Activated naive CD4-positive, alpha-beta T cell treated with anti-CD3 and anti-CD28 coated beads, Interleukin-2, amount 10 ng/mL, durations not matched to agents 7 days and 5 days (primary cell): ENCODE measurements at regions not wholly inside any gene's neighbourhood (a gene's known extent, or its start where the extent isn't known, plus 50 kb on each side); places are given as distances from the start of the nearest gene placed in this dataset.
"Not testable (repeated sequence)": the region's sequence is repeated elsewhere in the genome, so short reads cannot be mapped to it uniquely, and the experiment has no call there.

Source experiments
- CTCF ChIA-PET: fragments of 350-600 bp; sonication (Branson Sonifier 250); formaldehyde crosslinking; loops from one replicate; lab custom pipeline; 2021; ENCODE audit warnings: antibody characterized with exemption; lab: Charles Lee
- DNase-seq: peaks from one replicate; pipeline ENCODE4 v3.0.0-alpha.2; 2020
- H3K27ac Mint-ChIP-seq: one replicate; pipeline ENCODE4 v1.8.0; 2021; ENCODE audit warnings: mild to moderate bottlenecking, moderate library complexity, mixed read lengths
- H3K27me3 Mint-ChIP-seq: one replicate; pipeline ENCODE4 v1.8.0; 2021; ENCODE audit warnings: mild to moderate bottlenecking, mixed read lengths
- H3K36me3 Mint-ChIP-seq: one replicate; pipeline ENCODE4 v1.8.0; 2021; ENCODE audit warnings: mixed read lengths
- H3K4me1 Mint-ChIP-seq: one replicate; pipeline ENCODE4 v1.8.0; 2021; ENCODE audit warnings: mixed read lengths
- H3K4me3 Mint-ChIP-seq: one replicate; pipeline ENCODE4 v1.8.0; 2021; ENCODE audit warnings: mild to moderate bottlenecking, moderate library complexity, mixed read lengths
- H3K9me3 Mint-ChIP-seq: one replicate; pipeline ENCODE4 v1.8.0; 2021; ENCODE audit warnings: mixed read lengths

GRCh38 chr17:26881195-26881594, 412.7 kb upstream of the WSB1 start:
- not testable (repeated sequence) for H3K27ac Mint-ChIP-seq

GRCh38 chr17:26882097-26882761, 411.7 kb upstream of the WSB1 start:
- H3K36me3 Mint-ChIP-seq, H3K4me1 Mint-ChIP-seq, CTCF ChIA-PET, H3K27me3 Mint-ChIP-seq, H3K4me3 Mint-ChIP-seq, DNase-seq, H3K9me3 Mint-ChIP-seq, H3K27ac Mint-ChIP-seq: not testable (repeated sequence)

More at GRCh38 chr17:26881195-26881594, 412.7 kb upstream of the WSB1 start:
- H3K9me3 Mint-ChIP-seq, H3K27me3 Mint-ChIP-seq, H3K4me1 Mint-ChIP-seq, CTCF ChIA-PET, DNase-seq, H3K4me3 Mint-ChIP-seq, H3K36me3 Mint-ChIP-seq: not testable (repeated sequence)

GRCh38 chr17:26883878-26884740, 409.8 kb upstream of the WSB1 start:
- H3K27me3 Mint-ChIP-seq, H3K4me3 Mint-ChIP-seq, H3K9me3 Mint-ChIP-seq, H3K27ac Mint-ChIP-seq, H3K4me1 Mint-ChIP-seq, CTCF ChIA-PET, DNase-seq, H3K36me3 Mint-ChIP-seq: not testable (repeated sequence)

- CTCF ChIA-PET, H3K27me3 Mint-ChIP-seq, H3K27ac Mint-ChIP-seq, H3K4me1 Mint-ChIP-seq, DNase-seq, H3K36me3 Mint-ChIP-seq, H3K9me3 Mint-ChIP-seq, H3K4me3 Mint-ChIP-seq: not testable (repeated sequence)
Observed at GRCh38 chr17:26884741-26885059, 409.2 kb upstream of the WSB1 start.

GRCh38 chr17:26885244-26885970, 408.5 kb upstream of the WSB1 start:
- not testable (repeated sequence) for H3K36me3 Mint-ChIP-seq, H3K27me3 Mint-ChIP-seq, H3K27ac Mint-ChIP-seq, H3K4me1 Mint-ChIP-seq, H3K4me3 Mint-ChIP-seq, H3K9me3 Mint-ChIP-seq
- DNase-seq = peak; percentile 11
- CTCF ChIA-PET = interaction anchor here (1.2 kb wide), 1 partner anchor 965 kb away, joined by 6 read pairs; no protein-coding TSS in a partner anchor
